Pancreas (tissue), 10 donors: ENCODE measurements at regions not wholly inside any gene's neighbourhood (a gene's known extent, or its start where the extent isn't known, plus 50 kb on each side); places are given as distances from the start of the nearest gene placed in this dataset.

Experiments
- ATAC-seq, 4 donors: fragments of 200-7000 bp; cut with Tn5 transposase; one replicate each; pipeline versions ENCODE4 v1.8.0 to v1.9.1; 2020; ENCODE audit warnings: mild to moderate bottlenecking in 4 of 4, moderate library complexity in 4 of 4
- DNase-seq, 6 donors: peaks; one replicate each; pipeline ENCODE4 v3.0.0-alpha.2; 2020
- FAIRE-seq: peaks from 2 replicates; lab custom pipeline; 2012; peaks lifted over from hg19 to GRCh38; lab: Jason Lieb, UNC
- H3K27ac ChIP-seq, 4 donors: fragments of 200-600 bp; sonication (generic); 1 replicate in 3 of 4; 2 replicates in 1 of 4; pipeline versions ENCODE4 v1.5.0 to v1.8.0; 2020
- H3K27me3 ChIP-seq, 4 donors: fragments of 200-600 bp; one replicate each; pipeline ENCODE4 v1.8.0; 2021
- H3K36me3 ChIP-seq, 3 donors: fragments of 200-600 bp; sonication (generic) in 1 of 3; one replicate each; pipeline versions ENCODE4 v1.5.0 to v1.8.0; 2020 to 2021
- H3K4me1 ChIP-seq, 3 donors: fragments of 200-600 bp; one replicate each; pipeline ENCODE4 v1.8.0; 2021
- H3K4me3 ChIP-seq, 4 donors: fragments of 200-600 bp; sonication (generic) in 2 of 4; one replicate each; pipeline versions ENCODE4 v1.5.0 to v1.8.0; 2020 to 2021
- H3K9me3 ChIP-seq, 4 donors: fragments of 200-600 bp; one replicate each; pipeline ENCODE4 v1.8.0; 2021
- WGBS, 2 donors: extraction: QIAGEN DNeasy Blood & Tissue Kit; methylation state at CpG; one replicate each; pipeline ENCODE4 v1.1.7; 2013; 5-methylcytosine and 5-hydroxymethylcytosine counted together
- intact Hi-C, 3 donors: fragments of 100-400 bp; cut with DNase I; formaldehyde crosslinking; loops; one replicate each; pipeline versions ENCODE4 v1.11.1 to v1.14.2; 2022
- TF ChIP-seq, protein P1 (sequence below), 4 donors: fragments of 200-600 bp; sonication (generic) in 3 of 4; IDR thresholded peaks; one replicate each; pipeline versions ENCODE4 v1.5.0 to v1.8.0; 2021; ENCODE audit warnings: antibody characterized with exemption in 4 of 4
- donor health status: healthy with polysubstance abuse.
- donor health status: DM: no; HTN: no; CAD: no; lungs with moderate emphysema.
- donor health status: DM: no; HTN: no; CAD: no.
- donor health status: control.
- donor health status: control.
- donor health status: Bipolar disorder and iron deficiency.
- donor health status: DM: yes; HTN: yes; CAD: no.
- donor health status: DM: no; HTN: no; CAD: no.
- donor health status: DM: no; HTN: no; CAD: no.
- donor health status: DM: yes; HTN: yes; CAD: no.

DNA sequence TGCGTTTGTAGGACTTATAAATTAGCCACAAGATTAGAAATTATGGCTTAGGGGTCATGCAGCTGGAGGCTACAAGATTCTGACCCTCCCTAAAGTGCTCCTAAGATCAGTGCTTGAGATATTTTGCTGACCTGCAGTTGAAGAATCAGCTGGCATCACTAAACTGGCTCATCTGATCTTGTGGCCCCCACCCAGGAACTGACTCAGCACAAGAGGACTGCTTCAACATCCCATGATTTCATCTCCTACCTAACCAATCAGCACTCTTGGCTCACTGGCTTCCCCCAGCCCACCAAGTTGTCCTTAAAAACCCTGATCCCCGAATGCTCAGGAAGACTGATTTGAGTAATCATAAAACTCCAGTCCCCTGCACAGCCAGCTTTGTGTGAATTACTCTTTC, 86.4 kb upstream of the ERCC4 start:
- TF ChIP-seq, protein P1, sequence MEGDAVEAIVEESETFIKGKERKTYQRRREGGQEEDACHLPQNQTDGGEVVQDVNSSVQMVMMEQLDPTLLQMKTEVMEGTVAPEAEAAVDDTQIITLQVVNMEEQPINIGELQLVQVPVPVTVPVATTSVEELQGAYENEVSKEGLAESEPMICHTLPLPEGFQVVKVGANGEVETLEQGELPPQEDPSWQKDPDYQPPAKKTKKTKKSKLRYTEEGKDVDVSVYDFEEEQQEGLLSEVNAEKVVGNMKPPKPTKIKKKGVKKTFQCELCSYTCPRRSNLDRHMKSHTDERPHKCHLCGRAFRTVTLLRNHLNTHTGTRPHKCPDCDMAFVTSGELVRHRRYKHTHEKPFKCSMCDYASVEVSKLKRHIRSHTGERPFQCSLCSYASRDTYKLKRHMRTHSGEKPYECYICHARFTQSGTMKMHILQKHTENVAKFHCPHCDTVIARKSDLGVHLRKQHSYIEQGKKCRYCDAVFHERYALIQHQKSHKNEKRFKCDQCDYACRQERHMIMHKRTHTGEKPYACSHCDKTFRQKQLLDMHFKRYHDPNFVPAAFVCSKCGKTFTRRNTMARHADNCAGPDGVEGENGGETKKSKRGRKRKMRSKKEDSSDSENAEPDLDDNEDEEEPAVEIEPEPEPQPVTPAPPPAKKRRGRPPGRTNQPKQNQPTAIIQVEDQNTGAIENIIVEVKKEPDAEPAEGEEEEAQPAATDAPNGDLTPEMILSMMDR (IDR thresholded peaks at IDR 0.05): no peak
- Histone ChIP-seq H3K4me1 (no peaks in the 10 kb centered on the region), H3K4me3 (no peak overlapping the region), H3K36me3 (no peaks in the 10 kb centered on the region), H3K27me3 (no peaks in the 10 kb centered on the region), H3K9me3 (no peaks in the 10 kb centered on the region), H3K27ac (no peak overlapping the region)
- WGBS, 2 donors: 54 to 59% methylated on average over 2 of the region's 2 CpGs
- intact Hi-C loops: no loop called here
- no peak for FAIRE-seq
- ATAC-seq: no peak
- DNase-seq: no peak

DNA sequence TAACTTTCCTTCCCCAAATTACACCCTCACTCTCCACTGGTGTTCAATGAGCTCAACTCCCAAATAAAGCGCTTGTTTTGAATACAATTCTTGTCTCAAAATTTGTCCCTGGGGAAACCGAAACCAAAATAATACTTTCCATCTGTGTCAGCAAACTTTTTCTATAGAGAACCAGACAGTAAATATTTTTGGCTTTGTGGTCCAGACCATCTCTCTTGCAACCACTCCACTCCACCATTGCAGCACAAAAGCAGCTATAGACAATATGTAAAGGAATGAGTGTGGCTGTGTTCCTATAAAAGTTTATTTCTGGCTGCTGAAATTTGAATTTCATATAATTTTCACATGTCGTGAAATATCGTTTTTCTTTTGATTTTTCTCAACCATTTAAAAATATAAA, 84.6 kb upstream of the ERCC4 start:
- H3K36me3 ChIP-seq: no peaks in the 10 kb centered on the region
- no peaks in the 10 kb centered on the region for H3K9me3 ChIP-seq
- no peak overlapping the region for H3K4me3 ChIP-seq
- ATAC-seq: no peak
- no peaks in the 10 kb centered on the region for H3K27me3 ChIP-seq
- H3K27ac ChIP-seq: no peak overlapping the region
- no peaks in the 10 kb centered on the region for H3K4me1 ChIP-seq
- 63 to 76% methylated on average over 4 of the region's 4 CpGs for WGBS, 2 donors
- TF ChIP-seq, protein P1 (IDR thresholded peaks at IDR 0.05): no peak
- DNase-seq: no peak
- intact Hi-C loops: no loop called here
- no peak for FAIRE-seq

DNA sequence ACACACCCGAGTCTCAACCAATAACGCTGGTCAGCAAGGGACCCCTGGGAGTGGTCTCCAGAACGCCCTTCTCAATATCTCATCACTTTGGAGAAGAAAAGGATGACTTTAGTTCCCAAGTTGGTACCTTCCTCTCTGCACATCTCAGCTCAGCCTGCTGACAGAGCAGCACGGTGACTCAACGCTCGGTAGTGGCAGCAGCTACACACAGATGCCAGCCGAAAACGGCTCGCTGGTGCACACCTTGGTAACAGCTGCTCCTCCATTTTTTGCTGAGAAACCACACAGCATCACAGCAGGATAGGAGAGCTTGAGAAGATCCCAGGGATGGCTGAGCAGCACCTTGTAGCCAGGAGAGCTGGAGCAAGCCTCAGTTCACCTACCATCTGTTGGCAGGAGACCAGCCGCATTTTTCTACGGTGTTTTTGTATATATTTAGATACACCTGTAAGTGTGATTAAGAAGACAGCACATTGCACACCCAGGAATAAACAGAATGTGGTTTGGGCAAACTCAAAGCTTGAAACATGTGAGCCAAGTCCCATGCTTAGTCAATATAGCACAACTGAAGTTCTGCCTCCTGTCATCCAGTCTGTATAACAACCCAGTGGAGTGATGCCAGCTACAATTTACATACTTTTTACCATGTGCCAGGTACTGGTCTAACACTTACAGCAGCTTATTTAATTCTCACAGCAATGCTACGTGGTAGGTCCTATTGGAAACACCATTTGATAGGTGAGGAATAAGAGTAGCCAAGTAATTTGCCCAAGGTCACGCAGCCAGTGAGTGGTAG, 83.8 kb upstream of the ERCC4 start:
- DNase-seq (no peak), ATAC-seq (no peak), FAIRE-seq (no peak)
- intact Hi-C loops: no loop called here
- H3K27me3 ChIP-seq: no peaks in the 10 kb centered on the region
- no peak overlapping the region for H3K4me3 ChIP-seq
- TF ChIP-seq, protein P1 (IDR thresholded peaks at IDR 0.05): no peak
- no peaks in the 10 kb centered on the region for H3K36me3 ChIP-seq
- 77 to 87% methylated on average over 13 of the region's 13 CpGs for WGBS, 2 donors
- H3K9me3 ChIP-seq: no peaks in the 10 kb centered on the region
- no peaks in the 10 kb centered on the region for H3K4me1 ChIP-seq
- H3K27ac ChIP-seq: no peak overlapping the region

DNA sequence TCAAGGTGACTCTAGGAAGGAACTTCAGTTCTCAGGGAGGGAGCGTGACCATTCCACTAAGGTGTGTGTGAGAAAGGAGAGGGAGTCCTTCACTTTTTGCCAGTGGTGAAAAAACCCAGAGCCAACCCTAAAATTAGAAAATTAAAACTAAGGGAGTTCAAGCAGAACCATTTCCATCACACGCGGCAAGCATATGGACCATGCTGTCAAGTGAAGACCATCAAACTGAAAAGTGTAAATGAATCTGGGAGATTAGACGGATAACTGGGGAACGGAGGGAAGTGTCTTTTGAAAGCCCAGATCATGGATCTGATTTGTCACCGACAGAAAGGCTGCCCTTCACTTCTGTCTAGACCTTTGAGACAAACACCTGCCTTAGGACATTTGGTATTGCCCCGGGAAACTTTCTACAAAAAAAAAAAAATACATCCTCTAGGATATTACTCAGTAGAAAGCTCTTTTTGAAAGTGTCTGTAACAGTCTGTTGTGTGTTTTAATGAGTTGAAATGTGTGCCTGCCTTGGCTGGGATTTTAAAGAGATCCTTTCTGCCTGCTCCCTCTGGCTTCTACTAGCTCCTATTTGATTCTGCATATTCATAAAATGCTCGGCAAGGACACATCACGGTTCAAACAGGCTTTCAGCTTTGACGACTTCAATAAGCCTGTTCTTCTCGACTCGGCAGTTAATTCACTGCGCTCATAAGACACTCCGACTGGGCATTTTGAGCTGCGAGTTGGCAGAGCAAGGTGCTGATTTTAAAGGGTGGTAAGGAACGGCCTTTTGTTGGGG, 81.4 kb upstream of the ERCC4 start:
- FAIRE-seq (no peak), ATAC-seq (no peak), DNase-seq (no peak)
- TF ChIP-seq, protein P1 (IDR thresholded peaks at IDR 0.05): no peak
- Histone ChIP-seq H3K36me3 (no peaks in the 10 kb centered on the region), H3K4me1 (no peaks in the 10 kb centered on the region), H3K27ac (no peak overlapping the region), H3K9me3 (no peaks in the 10 kb centered on the region), H3K27me3 (no peaks in the 10 kb centered on the region), H3K4me3 (no peak overlapping the region)
- WGBS, 2 donors: 73 to 78% methylated on average over 16 of the region's 16 CpGs
- intact Hi-C loops: no loop called here

DNA sequence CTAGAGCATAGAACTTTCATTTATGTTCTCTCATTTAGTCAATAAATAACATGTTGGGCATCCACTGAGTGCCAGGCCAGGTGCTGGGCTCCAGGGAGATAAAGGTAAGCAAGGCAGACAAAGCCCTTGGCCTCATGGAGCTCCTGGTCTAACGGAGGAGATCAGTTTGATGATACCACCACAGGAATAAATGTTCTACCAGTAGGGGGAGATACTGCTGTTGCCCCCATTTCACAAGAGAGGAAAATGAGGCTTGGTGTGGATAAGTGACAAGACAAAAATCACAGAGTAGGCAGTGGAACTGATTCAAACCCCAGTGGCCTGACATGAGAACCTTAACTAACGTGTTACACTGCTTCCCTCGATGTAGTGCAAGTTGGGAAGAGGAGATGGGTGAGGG, 80.4 kb upstream of the ERCC4 start:
- FAIRE-seq: no peak
- intact Hi-C loops: no loop called here
- Histone ChIP-seq H3K4me3 (no peak overlapping the region), H3K27me3 (no peaks in the 10 kb centered on the region), H3K9me3 (no peaks in the 10 kb centered on the region), H3K36me3 (no peaks in the 10 kb centered on the region), H3K4me1 (no peaks in the 10 kb centered on the region), H3K27ac (no peak overlapping the region)
- TF ChIP-seq, protein P1 (IDR thresholded peaks at IDR 0.05): no peak
- DNase-seq: no peak
- no peak for ATAC-seq
- WGBS, 2 donors: 81 to 87% methylated on average over 3 of the region's 3 CpGs
